GM20431 (cell line): ENCODE measurements at regions not wholly inside any gene's neighbourhood (a gene's known extent, or its start where the extent isn't known, plus 50 kb on each side); places are given as distances from the start of the nearest gene placed in this dataset.

Experiments used
- in situ Hi-C: fragments of 300-500 bp; cut with MseI, MboI; formaldehyde crosslinking; loops from one replicate; pipeline ENCODE4 v1.15.0; 2020; ENCODE audit warnings: low sequenced_read_pairs; ENCODE audit not compliant: unreplicated experiment

GRCh38 chr16:86127366-86127765, 228.4 kb downstream of the IRF8 start:
- in situ Hi-C loops: no loop called here

- in situ Hi-C loops: no loop called here
Observed at GRCh38 chr16:86128246-86128645, 229.3 kb downstream of the IRF8 start.

GRCh38 chr16:86129541-86129940, 230.6 kb downstream of the IRF8 start:
- in situ Hi-C loops: no loop called here

GRCh38 chr16:86133377-86133776, 234.4 kb downstream of the IRF8 start:
- in situ Hi-C loops: no loop called here

GRCh38 chr16:86133847-86134375, 234.9 kb downstream of the IRF8 start:
- in situ Hi-C loops: no loop called here

- in situ Hi-C loops: no loop called here
Observed at GRCh38 chr16:86134802-86135461, 236.0 kb downstream of the IRF8 start.

DNA sequence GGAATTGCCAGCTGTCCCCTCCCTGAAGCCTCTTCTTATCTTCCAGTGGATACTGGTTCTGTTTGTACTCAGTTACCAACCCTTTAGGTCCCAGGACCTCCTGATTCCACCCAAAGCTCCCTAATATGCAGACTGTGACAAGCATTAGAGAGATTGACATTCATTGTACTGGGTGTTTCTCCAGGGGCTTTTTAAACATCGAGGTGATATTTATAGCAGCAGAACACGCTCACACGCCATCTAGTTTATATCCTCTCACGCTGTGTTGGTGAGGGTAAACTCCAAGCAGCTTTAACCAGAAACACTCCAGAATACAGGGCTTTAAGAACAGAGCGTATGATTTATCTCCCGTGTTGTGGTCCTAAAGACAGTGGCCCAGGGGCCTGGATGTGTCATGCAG, 238.4 kb downstream of the IRF8 start:
- in situ Hi-C loops: no loop called here

GRCh38 chr16:86138121-86139085, 239.4 kb downstream of the IRF8 start:
- in situ Hi-C loops: no loop called here

DNA sequence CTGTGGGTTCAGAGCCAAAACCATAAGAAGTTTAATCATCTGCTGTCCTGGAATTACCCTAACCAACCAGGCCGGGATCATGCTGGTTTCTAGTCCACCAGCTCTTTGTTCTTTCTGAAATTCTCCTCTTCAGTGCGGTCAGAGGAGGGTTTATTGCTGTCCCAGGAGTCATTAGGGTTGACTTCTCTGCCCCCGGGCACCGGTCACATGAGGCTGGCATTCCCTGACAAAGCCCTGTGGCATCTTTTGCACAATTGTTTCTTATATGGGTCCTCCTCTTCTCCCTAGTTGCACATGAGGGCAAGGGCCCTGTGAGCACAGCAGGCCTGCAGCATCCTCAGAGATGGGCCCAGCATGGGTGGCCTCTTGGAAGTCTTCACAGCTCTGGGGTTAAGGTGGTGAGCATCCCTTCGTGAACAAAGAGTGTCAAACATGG, 243.9 kb downstream of the IRF8 start:
- in situ Hi-C loops: no loop called here

- in situ Hi-C loops: no loop called here
Observed at GRCh38 chr16:86143666-86144065, 244.7 kb downstream of the IRF8 start.

DNA sequence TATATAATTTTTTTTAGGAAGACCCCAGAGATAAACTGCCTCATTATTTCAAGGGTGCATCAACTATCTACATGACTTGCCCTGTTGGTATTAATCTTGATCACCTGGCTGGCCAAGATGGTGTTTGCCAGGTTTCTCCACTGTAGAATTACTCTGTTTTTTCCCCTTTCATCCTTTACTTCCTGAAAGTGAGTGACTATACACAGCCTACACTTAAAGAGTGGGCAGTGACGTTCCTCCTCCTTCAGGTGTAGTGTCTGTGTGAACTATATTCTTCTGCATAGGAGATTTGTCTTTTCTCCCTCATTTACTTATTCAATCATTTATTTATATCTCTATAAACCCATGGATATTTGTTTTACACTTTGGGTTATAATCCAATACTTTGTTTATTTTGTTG, 246.7 kb downstream of the IRF8 start:
- in situ Hi-C loops: no loop called here

- in situ Hi-C loops: no loop called here
Observed at GRCh38 chr16:86150641-86151238, 251.8 kb downstream of the IRF8 start.

DNA sequence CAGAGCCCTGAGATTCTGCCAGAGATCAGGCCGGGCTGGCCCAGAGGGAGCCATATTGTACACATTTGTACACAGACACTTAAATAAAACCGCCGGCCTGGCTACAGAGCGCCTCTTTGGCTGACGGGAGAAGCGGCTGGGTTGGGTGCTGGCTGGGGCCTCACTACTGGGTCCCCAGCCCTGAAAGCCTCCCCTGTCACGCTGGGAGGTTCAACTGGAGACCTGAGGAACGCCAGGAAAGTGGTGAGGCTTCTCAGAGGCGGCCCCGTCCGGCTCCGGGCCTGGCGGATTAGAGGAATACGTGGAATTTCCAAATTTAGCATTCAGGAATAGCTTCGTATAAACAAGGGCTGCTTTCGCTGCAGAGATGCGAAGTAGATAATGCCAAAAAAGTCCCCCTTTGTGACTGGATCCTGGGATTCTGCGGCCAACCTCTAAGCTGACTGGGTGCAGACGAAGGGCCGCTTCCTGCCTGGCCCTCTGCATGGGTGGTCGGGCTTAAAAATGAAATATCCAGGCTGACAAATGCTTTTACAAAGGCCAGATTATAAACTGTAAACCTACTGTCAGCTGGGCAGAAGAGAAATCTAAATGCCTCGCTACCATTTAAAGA, 252.4 kb downstream of the IRF8 start:
- in situ Hi-C loops: no loop called here

- in situ Hi-C loops: no loop called here
Observed at GRCh38 chr16:86156155-86156554, 257.2 kb downstream of the IRF8 start.

- in situ Hi-C loops: no loop called here
Observed at GRCh38 chr16:86157616-86158247, 258.8 kb downstream of the IRF8 start.

GRCh38 chr16:86158688-86159360, 259.9 kb downstream of the IRF8 start:
- in situ Hi-C loops: no loop called here

DNA sequence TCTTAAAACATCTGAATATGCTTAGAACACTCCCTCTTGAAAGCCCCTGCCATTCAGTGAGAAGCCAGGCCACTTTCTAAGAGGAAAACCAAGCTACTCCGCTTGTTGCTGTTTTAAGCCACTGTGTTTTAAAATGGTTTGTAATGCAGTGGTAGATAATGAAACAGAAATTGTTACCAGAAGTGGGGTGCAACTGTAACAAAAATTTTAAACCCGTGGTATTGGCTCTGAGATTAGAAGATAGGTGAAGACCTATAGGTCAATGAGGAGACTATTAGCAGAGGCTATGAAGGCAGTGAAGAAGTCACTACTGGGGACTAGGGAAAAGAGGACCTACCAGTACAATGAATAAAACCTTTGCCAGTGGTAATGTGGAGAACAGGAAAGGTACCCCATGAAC, 266.5 kb downstream of the IRF8 start:
- in situ Hi-C loops: no loop called here

DNA sequence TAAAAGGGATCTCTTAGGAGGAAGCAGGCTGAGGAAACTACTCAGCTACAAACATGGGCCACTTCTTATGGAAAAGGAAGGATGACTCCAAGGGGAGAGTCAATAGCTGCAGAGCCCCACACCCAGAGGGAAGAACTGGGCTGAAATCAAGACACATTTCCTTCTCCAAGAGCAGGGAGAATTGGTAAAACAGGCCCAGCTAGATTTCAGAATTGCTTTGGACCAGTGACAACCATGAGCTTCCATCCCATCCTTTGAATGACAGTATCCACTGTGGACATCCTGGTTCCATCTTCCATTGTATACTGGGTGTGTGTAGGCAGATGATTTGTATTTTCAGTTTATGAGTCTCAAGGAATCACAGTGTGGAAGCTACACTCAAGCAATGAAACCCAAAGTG, 267.5 kb downstream of the IRF8 start:
- in situ Hi-C loops: no loop called here

GRCh38 chr16:86167061-86167460, 268.1 kb downstream of the IRF8 start:
- in situ Hi-C loops: no loop called here
